B cell (primary cell): ENCODE measurements at regions not wholly inside any gene's neighbourhood (a gene's known extent, or its start where the extent isn't known, plus 50 kb on each side); places are given as distances from the start of the nearest gene placed in this dataset.

Experiments
- ATAC-seq: fragments of 200-7000 bp; cut with Tn5 transposase; one replicate; pipeline ENCODE4 v1.10.0; 2021; ENCODE audit warnings: low read depth, mild to moderate bottlenecking, moderate number of reproducible peaks, moderate library complexity
- CTCF ChIA-PET: fragments of 350-600 bp; sonication (Branson Sonifier 250); formaldehyde crosslinking; loops from one replicate; lab custom pipeline; 2021; ENCODE audit warnings: antibody characterized with exemption, inconsistent platforms; lab: Charles Lee
- POLR2A ChIA-PET: fragments of 350-600 bp; sonication (Branson Sonifier 250); formaldehyde crosslinking; loops from one replicate; lab custom pipeline; 2021; ENCODE audit warnings: antibody characterized with exemption; lab: Charles Lee
- DNase-seq: peaks from one replicate; pipeline ENCODE4 v3.0.0; 2013
- H2AFZ ChIP-seq: 2 replicates; pipeline ENCODE4 v1.6.1; 2012; ENCODE audit warnings: mild to moderate bottlenecking, low read depth, low read length; ENCODE audit not compliant: insufficient read depth, poor library complexity, severe bottlenecking
- H3K27ac ChIP-seq, 2 donors: 1 replicate in 1 of 2; 2 replicates in 1 of 2; pipeline ENCODE4 v1.5.1; 2012 to 2013; ENCODE audit warnings: low read length in 2 of 2, mild to moderate bottlenecking in 2 of 2, moderate library complexity in 1 of 2
- H3K27me3 ChIP-seq, 4 experiments: fragments of 200-600 bp in 1 of 4; sonication (generic) in 1 of 4; replicated peaks in 1 of 4; 1 replicate in 2 of 4; 2 replicates in 2 of 4; pipeline versions ENCODE4 v1.6.1 to v1.7.0; 2013 to 2016; ENCODE audit warnings: low read length in 3 of 4, mild to moderate bottlenecking in 2 of 4, mixed read lengths in 1 of 4, moderate library complexity in 1 of 4; ENCODE audit not compliant: insufficient read depth in 4 of 4, control insufficient read depth in 3 of 4; ENCODE audit errors: control extremely low read depth in 1 of 4
- H3K36me3 ChIP-seq, 2 experiments: replicated peaks in 1 of 2; 1 replicate in 1 of 2; 2 replicates in 1 of 2; pipeline versions ENCODE4 v1.6.1 to v1.7.1; 2013; ENCODE audit warnings: low read length in 1 of 2; ENCODE audit not compliant: insufficient read depth in 2 of 2, control insufficient read depth in 1 of 2; ENCODE audit errors: control extremely low read depth in 1 of 2, extremely low read depth in 1 of 2
- H3K4me1 ChIP-seq, 2 donors: fragments of 200-600 bp in 1 of 2; sonication (generic) in 1 of 2; 1 replicate in 1 of 2; 2 replicates in 1 of 2; pipeline versions ENCODE4 v1.5.1 to v1.6.1; 2013 to 2017; ENCODE audit warnings: low read length in 2 of 2; ENCODE audit not compliant: control insufficient read depth in 2 of 2, insufficient read depth in 2 of 2
- H3K4me2 ChIP-seq: replicated peaks from 2 replicates; pipeline ENCODE3; 2012; ENCODE audit warnings: mild to moderate bottlenecking, low read depth, low read length; ENCODE audit not compliant: poor library complexity, severe bottlenecking
- H3K4me3 ChIP-seq, 5 experiments: fragments of 200-600 bp in 1 of 5; sonication (generic) in 1 of 5; 1 replicate in 3 of 5; 2 replicates in 2 of 5; pipeline versions ENCODE4 v1.5.1 to v1.7.0; 2011 to 2016; ENCODE audit warnings: low read length in 4 of 5, mild to moderate bottlenecking in 4 of 5, low read depth in 2 of 5, control low read depth in 1 of 5, moderate library complexity in 1 of 5; ENCODE audit not compliant: insufficient read depth in 1 of 5; ENCODE audit errors: control extremely low read depth in 1 of 5, extremely low read depth in 1 of 5
- H3K79me2 ChIP-seq: fragments of 200-600 bp; sonication (generic); one replicate; pipeline ENCODE4 v1.6.0; 2016; ENCODE audit warnings: low read length; ENCODE audit not compliant: control insufficient read depth, insufficient read depth
- H3K9ac ChIP-seq: fragments of 200-600 bp; sonication (generic); 2 replicates; pipeline ENCODE4 v1.6.1; 2017; ENCODE audit warnings: mild to moderate bottlenecking, low read length, moderate library complexity
- H3K9me3 ChIP-seq, 3 donors: one replicate each; pipeline versions ENCODE4 v1.6.1 to v1.7.1; 2013; ENCODE audit warnings: low read length in 2 of 3; ENCODE audit not compliant: control insufficient read depth in 2 of 3, insufficient read depth in 1 of 3; ENCODE audit errors: control extremely low read depth in 1 of 3
- H4K20me1 ChIP-seq: 2 replicates; pipeline ENCODE4 v1.6.0; 2012; ENCODE audit warnings: mild to moderate bottlenecking, low read length; ENCODE audit not compliant: insufficient read depth, control insufficient read depth, poor library complexity, severe bottlenecking
- H3K27ac Mint-ChIP-seq: one replicate; pipeline ENCODE4 v1.8.0; 2021; ENCODE audit warnings: mixed read lengths
- H3K27me3 Mint-ChIP-seq: one replicate; pipeline ENCODE4 v1.8.0; 2021; ENCODE audit warnings: mixed read lengths
- H3K4me1 Mint-ChIP-seq: one replicate; pipeline ENCODE4 v1.8.0; 2021; ENCODE audit warnings: mixed read lengths
- H3K4me3 Mint-ChIP-seq: one replicate; pipeline ENCODE4 v1.8.0; 2021; ENCODE audit warnings: mixed read lengths
- H3K9me3 Mint-ChIP-seq: one replicate; pipeline ENCODE4 v1.8.0; 2022; ENCODE audit warnings: mixed read lengths; ENCODE audit not compliant: insufficient read depth
- CTCF ChIP-seq: fragments of 200-600 bp; IDR thresholded peaks from one replicate; pipeline ENCODE4 v1.8.0; 2022; ENCODE audit warnings: antibody characterized with exemption, mild to moderate bottlenecking
- EZH2 ChIP-seq: IDR thresholded peaks from 2 replicates; pipeline ENCODE4 v1.6.1; 2012; ENCODE audit warnings: borderline replicate concordance, low read depth, mild to moderate bottlenecking, moderate library complexity, low read length; ENCODE audit not compliant: insufficient read depth, poor library complexity, severe bottlenecking
- WGBS: methylation state at CpG from one replicate; pipeline ENCODE4 v1.1.5; 2013; ENCODE audit warnings: missing lambda C conversion rate; ENCODE audit not compliant: insufficient coverage; 5-methylcytosine and 5-hydroxymethylcytosine counted together
- intact Hi-C: fragments of 100-400 bp; cut with micrococcal nuclease; formaldehyde crosslinking; loops from one replicate; pipeline ENCODE4 v1.10.0; 2022

GRCh38 chr5:117455236-117456233 lies 880.9 kb upstream of the SEMA6A start:
- Histone ChIP-seq H3K79me2 (no peaks in the 10 kb centered on the region), H3K4me1 (peaks cover 5 to 10% of the 10 kb centered on the region in 2 donors), H3K9me3 (no peaks in the 10 kb centered on the region), H3K4me2 (peak overlapping the region; percentile 56), H3K9ac (no peak overlapping the region), H3K27ac (no peak overlapping the region), H2AFZ (peak overlapping the region; percentile 62), H3K27me3 (peaks cover 0 to 9% (median 4%) of the 10 kb centered on the region in 4 experiments), H3K4me3 (peak overlapping the region in 2 of 5 experiments; percentile 6 to 29), H3K36me3 (no peaks in the 10 kb centered on the region), H4K20me1 (no peaks in the 10 kb centered on the region)
- intact Hi-C loops: loop anchor here (10.0 kb wide), 2 partner anchors 1321 to 1499 kb away; no protein-coding TSS in a partner anchor
- DNase-seq: peak; percentile 3
- TF ChIP-seq EZH2: no peak
- no peak for TF ChIP-seq CTCF
- ChIA-PET POLR2A (no interaction called here), CTCF (interaction anchor here (0.6 to 2.5 kb wide), 19 partner anchors 8 to 1500 kb away, joined by 3 to 27 read pairs (median 3); no protein-coding TSS in a partner anchor)
- Mint-ChIP-seq H3K27ac (no peak overlapping the region), H3K4me3 (peak overlapping the region; percentile 64), H3K27me3 (peaks cover 9% of the 10 kb centered on the region), H3K9me3 (no peaks in the 10 kb centered on the region), H3K4me1 (peaks cover 7% of the 10 kb centered on the region)
- WGBS: 52% methylated on average over 18 of the region's 21 CpGs
- peak; percentile 13 for ATAC-seq
